NCI-H2107 treated with DMSO at 0.1 percent for 48 hours (cell line): ENCODE measurements at regions not wholly inside any gene's neighbourhood (a gene's known extent, or its start where the extent isn't known, plus 50 kb on each side); places are given as distances from the start of the nearest gene placed in this dataset.

Experiments
- DNase-seq: peaks from one replicate; lab custom pipeline; 2025; ENCODE audit not compliant: unreplicated experiment; lab: John Stamatoyannopoulos, UW

DNA sequence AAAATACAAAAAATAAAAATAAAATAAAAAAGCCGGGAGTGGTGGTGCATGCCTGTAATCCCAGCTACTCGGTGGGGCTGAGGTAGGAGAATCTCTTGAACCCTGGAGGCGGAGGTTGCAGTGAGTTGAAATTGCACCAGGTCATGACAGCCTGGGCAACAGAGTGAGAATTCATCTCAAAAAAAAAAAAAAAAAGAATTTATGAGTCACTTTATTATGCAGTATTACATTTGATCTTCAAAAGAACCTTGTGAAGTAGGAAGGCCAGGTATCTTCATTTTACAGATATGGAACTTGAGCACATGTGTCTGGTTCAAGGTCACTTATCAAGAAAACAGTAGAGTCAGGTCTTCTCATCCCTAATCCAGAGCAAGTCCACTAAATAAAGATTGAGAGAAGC lies 459.4 kb upstream of the HNRNPA3 start:
- no peak for DNase-seq

DNA sequence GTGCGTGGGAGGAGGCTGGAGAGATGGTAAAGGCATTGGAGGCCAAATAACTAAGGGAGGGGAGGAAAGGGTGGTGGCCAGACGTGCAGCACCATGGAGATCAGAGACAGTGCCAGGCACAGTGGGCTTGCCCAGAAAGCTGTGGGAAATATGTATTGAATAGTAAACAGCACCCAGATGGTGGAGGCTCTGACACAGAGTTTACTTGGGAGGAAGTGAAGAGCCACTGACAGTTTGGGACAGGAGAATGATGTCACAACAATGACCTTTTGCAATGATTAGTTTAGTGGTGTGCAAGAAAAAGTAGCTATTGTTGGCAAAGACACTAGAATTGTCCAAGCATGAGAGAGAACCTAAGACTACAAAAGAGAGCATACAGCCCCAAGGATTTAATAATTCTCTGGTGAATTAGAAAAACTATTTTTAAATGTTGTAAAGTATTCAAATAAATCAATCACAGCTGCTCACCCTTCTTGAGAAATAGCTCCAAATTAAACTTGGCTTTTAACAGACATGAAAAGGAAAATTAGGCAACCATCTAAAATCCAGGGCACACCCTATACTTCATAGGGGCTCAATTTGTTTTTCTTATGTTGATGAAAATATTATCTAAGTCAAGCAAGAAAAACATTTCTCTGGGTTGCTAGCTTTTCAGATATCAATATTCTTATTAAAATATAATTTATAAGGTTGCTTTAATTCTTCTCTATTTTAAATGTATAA lies 458.7 kb upstream of the HNRNPA3 start:
- no peak for DNase-seq

DNA sequence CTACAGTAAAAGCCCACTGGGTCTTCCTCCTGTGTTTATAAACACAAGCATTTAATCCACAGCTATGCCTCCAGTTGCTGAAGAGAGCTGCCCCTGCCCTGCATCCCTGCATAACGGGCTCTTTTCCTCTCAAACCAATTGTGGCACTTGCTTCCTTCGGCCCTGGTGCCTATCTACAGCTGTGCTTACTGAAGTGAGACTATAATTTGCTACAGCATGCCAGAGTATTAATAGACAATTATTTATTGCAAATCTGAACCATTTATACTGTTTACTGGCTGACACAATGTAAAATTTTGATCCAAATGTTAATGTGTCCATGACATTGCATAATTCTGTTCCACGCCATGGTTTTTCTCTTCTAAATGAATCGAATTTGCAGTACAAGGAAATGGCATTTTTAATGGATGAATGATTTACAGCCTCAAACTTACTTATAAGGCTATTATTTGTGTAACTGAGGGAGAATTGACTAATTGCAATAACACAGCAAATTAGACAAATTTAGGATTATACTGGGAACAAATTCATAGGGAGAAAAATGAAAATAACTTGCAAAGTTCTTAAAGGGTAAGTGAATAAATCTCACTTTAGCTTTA lies 457.0 kb upstream of the HNRNPA3 start:
- DNase-seq, result no peak

DNA sequence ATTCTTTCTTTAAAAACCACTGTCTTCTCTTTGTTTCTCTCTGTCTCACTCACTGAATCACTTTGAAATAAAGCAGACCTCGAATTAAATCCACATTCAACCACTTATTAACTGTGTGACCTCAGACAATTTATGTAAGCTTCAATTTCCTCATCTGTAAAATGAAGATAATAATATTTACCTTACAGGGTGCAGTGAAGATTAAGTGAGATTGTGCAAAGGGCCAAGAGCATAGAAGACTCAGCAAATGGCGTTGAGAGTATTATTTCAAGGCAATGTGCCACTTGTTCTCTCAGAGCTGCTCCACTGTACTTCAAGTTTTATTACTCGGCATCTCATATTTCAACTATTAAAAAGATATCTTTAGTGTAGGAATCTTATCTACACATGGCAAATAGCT lies 454.2 kb upstream of the HNRNPA3 start:
- no peak for DNase-seq

DNA sequence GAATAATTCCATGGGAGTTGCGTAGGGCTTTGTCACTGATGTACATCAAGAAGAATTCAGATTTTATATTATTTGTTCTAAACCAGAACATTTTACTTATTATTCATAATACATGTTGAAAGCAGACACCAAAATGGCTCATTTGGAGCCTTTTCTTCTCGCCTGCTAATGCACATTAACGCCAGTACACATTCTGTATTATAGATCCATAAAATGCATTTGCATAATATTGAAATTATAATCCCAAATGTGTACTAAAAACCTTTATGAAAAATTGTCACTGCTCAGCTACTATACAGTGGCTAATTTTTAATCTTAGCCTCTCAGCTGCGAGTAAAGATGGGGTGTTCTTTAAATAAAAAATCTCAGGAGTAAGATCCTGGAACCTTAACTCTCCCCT lies 452.2 kb upstream of the HNRNPA3 start:
- no peak for DNase-seq

DNA sequence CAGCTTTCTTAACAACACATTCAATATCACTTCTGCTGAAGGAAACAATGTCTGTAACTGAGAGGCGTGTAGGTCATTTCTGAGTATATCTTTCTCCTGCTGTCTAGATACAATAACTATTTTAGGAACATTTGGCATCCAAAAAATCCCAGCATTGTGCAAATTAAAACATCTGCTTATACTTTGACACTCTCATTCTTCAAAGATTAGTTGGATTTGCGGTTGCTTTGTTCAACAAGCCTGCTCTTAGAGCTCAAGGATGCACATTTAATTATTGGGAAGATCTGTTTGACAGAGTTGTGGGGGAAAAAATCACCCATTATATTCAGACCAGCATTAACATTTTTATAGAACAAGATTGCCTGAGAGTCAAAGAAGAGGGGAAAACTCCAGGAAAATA lies 449.5 kb upstream of the HNRNPA3 start:
- no peak for DNase-seq

DNA sequence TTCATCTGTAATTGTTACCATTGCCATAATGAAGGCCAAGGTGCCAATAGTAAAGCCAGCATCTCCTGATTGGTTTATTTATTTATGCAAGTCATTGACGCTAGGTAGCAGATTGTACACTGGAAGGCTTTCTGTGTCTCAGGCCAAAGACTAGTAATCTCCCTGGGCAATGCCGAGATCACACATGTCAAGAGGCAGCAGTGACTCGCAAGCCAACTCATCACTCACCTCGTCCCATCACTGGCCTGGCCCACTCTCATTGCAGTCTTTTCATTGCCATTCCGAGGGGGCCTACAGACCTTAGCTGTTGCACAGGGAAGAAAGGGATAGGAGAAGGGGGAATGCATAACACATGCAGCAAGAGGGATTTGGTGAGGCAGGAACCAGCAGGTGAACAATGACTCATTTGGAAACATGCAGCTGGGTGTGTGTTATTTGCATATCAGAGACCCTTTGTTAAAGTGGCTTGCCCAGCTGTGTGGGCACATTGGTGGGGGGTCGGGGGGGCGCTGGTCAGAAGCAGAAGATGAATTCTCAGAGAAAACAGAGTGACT lies 448.7 kb upstream of the HNRNPA3 start:
- no peak for DNase-seq

DNA sequence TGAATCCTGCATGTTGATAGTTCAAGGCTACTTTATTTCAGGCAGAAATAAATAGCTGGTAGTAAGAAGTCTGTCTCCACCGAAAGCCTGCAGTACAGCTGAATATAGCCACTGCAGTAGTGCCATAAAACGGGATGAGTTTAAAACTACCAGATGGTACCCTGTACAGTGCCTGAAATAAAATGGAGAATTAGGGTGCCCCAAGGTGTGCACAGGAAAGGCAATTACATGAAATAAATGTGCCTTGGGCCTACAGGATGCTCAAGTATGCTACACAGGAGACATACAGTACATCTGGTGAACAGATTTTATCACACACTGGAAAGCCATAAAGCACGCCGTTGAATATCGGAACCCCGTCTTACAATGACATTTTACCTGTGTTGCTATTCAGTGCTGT lies 447.7 kb upstream of the HNRNPA3 start:
- DNase-seq, result no peak

DNA sequence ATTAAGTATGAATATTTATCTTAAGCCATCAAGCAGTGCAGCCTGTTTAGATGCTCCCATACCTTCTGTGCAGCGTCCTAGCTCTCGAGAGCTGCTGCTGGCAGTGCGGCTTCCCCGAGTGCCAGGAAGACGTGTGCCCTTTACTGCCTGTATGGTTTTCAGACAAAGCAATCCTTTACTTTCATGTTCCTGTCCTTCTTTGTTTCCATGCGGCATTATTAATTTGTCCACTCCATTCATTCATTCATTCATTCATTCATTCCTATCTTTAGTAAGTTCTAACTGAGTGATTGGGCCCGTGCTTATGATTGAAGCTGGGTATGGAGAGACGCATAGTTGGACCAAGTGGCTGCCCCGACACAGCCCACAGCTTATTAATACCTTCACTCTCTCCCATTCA lies 446.6 kb upstream of the HNRNPA3 start:
- no peak for DNase-seq

DNA sequence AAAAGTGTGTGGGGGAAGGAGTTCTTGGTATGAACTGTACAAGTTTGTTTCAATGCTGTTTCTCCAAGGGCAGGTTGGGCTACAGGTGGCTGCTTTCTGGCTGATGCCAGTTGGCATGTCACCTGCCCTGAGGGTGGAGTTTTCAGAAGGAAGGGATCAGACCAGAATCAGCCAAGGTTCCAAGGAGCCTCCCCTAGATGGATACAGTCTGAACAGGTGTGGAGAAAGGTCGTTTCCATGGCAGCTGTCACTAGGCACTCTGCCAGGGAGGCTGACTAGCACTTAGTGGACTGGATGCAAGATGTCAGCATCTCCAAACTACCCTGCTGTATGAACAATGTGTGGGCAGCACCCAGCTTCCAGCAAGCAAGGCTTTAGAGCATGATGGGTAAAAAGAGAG lies 444.4 kb upstream of the HNRNPA3 start:
- no peak for DNase-seq

DNA sequence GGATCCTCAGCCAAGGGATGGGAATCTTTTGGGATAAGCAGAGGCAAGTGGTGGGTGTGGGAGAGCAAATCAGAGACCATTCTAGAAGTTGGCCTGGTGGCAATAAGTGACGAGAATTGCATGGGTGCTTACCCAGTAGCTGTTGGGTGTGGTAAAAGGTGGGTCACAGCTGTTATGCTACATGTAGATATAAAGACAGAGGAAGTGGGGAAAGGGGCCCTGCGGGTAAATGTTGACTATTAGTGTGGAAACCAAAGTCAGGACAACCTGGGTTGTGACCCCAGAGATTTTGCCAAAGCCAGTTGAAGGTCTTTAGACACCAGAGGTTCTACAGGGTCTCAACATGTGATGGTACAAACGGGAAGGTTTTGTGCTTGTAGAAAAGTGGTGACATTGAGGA lies 443.6 kb upstream of the HNRNPA3 start:
- DNase-seq, result no peak

DNA sequence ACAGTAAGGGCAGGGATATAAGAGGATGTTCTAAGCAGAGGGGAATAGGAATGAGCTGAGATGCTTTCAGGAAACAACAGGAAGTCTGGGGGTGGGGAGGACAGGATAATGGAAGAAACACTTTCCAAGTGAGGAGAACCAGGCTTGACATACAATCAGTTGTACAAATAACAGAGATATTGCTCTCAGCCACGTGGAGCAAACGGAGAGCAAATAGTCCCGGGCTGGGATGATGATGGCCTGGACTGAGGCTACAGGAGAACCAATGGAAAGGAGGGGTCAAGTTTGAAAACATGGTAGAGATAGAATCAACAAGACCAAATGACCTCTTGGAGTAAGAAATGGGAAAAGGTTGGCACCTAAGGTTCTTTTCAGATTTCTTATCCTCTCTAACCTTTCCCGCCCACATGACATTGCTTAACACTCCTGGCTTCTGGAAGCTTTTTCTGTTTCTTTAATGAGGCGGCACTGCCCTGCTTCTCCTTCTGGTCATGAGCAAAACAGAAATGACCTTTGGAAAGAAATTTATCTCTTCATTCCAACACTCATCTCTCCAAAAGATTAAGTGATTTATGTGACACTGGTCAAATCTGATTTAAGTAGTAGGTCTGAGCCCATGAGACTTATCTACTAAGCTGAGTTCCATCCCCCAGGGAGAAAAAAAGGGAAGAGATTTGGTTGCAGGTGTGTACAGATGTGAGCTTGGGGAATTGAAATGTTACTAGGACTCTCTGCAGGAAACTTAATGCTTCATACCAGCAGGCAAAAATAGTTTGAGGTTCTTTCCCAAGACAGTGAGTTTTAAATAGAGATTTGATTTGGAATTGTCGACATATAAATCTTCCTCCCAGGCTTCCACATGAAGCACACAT lies 442.9 kb upstream of the HNRNPA3 start:
- no peak for DNase-seq

DNA sequence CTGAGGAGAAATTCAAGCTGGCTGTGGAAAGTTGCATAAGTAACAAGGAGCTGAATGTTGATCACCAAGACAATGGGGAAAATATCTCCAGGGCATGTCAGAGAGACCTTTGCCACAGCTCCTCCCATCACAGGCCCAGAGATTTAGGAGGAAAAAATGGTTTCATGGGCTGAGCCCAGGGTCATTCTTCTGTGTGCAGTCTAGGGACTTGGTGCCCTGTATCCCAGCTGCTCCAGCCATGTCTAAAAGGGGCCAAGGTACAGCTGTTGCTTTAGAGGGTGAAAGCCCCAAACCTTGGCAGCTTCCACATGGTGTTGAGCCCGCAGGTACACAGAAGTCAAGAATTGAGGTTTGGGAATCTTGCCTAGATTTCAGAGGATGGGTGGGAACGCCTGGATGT lies 439.8 kb upstream of the HNRNPA3 start:
- DNase-seq, result no peak

DNA sequence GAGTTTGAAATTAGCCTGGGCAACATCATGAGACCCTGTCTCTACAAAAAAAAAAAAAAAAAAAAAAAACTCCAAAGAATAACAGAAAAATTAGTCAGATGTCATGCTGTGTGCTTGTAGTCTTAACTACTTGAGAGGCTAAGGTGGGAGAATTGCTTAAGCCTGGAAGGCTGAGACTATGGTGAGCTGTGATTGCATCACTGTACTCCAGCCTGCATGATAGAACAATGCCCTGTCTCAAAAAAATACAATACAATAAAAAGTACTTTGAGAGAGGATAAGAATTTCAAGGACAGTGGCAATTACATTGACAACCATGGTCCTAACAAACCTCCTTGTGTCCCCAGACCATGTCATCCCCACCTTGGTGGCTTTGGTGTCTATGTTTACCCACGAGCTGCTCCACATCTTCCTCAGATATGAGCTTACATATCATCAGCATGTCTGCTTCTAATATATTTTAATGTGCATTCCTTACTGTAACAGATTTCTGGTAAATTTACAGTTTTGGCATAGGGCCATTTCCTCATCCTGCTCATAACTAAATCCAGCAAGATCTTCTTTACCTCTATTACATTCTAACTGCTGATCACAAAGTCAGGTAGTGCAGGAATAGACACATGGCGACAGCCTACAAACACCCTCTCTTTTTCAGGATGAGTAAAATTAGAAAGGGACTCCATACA lies 437.7 kb upstream of the HNRNPA3 start:
- DNase-seq, result no peak

DNA sequence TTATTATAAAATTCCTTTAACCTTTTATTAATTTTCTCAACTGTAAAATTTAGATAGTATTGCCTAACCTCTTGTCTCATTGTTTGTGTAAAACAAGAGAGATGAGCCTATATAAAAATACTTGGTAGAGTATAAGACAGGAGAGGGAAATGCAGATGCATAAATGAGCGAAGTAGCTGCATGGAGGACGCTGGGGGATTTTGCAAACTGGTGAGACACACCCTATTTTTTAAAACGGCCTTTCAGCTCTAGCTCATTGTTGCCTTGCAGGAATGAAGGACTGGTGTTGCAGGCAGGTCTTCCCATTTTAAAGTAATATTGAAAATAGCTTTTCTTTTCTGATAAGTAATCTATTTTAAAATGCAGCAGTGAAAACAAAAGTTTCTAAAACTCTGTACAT lies 435.3 kb upstream of the HNRNPA3 start:
- DNase-seq, result no peak

DNA sequence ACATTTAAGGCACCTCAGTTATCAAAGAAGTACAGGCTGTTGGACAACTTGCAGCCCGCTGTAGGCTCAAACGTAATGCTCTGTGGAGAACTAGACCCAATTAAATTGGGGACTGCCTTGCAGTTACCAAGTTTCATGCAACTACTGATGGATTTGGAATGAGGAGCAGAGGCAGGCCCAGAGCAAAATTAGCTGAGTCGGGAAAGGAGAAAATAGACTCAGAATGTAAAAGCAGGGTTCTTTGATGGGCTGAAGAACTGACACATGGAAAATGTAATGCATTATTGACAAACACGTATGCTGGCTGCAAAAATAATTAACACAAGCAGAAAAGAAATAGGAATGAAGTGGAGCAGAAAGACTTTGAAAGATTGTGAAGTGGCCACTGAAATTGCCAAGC lies 432.7 kb upstream of the HNRNPA3 start:
- DNase-seq, result no peak

DNA sequence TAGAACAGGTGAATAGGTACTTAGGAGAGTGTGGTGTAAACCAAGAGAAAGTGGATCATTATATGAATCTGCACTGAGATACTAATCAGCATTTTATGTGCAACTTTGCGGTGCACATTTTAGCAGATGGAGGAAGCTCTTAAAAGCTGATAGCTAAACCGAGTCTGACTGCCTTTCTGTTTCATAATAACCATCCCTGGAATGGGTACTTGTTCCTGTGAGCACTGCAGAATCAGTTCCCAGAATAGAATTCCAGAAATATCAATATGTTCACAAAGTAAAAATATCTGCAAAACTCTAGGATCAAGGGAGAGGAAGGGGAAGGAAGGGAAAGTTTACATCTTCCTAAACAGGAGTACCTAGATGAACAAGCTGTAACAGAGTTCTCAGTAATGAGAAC lies 432.2 kb upstream of the HNRNPA3 start:
- DNase-seq, result no peak

DNA sequence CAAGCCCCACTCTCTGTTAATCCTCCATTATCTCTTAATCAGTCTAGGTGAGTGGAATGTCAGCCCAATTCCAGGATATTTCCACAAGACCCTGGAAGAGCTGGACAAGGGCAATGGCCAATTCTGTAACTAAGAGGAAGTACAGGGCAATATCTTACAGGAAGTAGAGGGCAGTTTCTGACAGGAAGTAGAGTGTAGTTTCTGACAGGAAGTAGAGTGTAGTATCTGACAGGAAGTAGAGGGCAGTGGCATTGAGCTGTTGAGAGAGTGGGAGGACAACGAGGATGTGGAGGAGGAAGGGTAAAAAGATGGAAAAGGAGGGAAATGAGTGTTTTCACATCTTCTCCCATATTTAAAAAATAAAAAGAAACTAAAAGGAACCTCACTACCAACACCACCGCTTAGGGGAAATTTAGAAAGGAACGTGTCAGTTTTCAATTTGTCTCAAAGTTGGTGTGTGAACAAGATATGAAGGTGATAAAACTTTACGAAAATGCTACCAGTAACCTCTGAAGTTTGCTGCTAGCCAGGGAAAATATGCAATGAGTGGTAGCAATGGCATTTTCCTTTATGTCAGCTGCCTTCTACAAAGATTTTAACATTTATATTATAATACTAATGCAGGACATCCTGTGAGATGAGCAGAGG lies 430.9 kb upstream of the HNRNPA3 start:
- DNase-seq, result no peak

DNA sequence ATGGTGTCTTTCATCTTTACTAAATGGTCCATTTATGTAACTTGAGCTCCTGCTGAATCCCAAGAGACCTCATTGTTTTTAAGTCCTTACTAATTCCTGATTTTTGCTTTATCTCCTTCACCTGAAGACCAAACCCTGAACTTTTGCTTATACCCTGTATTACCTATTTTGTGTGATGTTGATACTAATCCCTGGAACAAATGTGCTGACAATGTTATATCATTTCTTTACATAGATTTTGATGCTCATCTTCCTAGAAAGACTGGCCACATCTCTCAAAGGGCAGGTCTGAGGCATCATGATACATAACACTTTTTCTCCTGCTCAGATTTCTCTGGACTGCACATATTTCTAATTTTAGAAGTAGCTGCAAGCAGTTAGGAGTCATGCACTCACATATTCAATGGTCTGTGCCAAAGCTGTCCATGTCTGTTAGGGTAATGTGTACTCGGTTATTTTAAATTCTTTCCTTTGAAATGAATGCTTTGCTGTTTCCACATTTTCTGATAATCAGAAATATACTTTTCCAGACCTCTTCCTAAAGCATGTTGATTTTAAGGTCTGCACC lies 427.9 kb upstream of the HNRNPA3 start:
- no peak for DNase-seq

DNA sequence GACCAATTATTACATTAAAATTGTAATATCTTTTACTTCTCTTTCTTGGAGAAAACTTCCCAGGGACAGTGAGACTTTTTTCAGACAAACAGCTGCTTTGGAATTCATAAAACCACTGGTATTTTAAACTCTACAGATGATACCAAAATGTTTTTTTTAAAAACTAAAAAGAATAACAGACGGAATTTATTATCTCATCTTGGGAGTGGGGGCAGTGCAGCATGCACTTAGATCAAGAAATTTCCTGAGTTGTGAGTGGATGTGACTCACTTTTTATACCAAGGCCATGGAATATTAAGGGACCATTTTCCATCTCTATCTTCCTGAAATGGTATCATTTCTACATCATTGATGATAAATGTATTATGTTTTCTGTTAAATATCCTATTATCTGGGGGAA lies 422.8 kb upstream of the HNRNPA3 start:
- DNase-seq, result no peak

DNA sequence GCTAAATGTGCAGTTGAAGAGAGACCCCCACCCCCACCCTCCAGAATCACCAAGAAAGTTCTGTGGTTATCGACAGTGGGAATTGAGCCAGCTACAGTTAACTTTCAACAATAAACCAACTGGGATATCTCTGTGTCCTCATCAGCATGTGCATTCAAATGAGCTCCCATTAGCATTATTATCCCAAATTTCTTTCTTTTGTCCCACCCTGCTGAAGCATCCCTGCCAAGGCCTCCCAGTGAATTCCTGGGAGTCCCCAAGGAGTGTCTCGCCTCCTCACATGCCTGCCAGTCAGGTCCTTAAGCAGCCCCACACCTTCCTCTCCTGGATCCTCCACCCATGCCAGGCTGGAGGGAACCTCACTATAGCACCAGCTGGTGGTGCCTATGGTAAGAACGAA lies 422.1 kb upstream of the HNRNPA3 start:
- no peak for DNase-seq
